Stimulated activated effector memory CD8-positive, alpha-beta T cell treated with anti-CD3 and anti-CD28 coated beads, Interleukin-12 subunit alpha, Interleukin-12 subunit beta, amount 100 ng/mL, for 72 hours (primary cell): ENCODE measurements at regions not wholly inside any gene's neighbourhood (a gene's known extent, or its start where the extent isn't known, plus 50 kb on each side); places are given as distances from the start of the nearest gene placed in this dataset.
"Not testable (repeated sequence)": the region's sequence is repeated elsewhere in the genome, so short reads cannot be mapped to it uniquely, and the experiment has no call there.

Source experiments
- ATAC-seq: fragments of 150-1000 bp; cut with Tn5 transposase; 2 replicates; pipeline ENCODE4 v1.10.0; 2021
- DNase-seq, 2 donors: peaks; one replicate each; pipeline ENCODE4 v3.0.0; 2021 to 2022; ENCODE audit warnings: low spot score in 2 of 2
- H3K27ac Mint-ChIP-seq: one replicate; pipeline ENCODE4 v1.8.0; 2022; ENCODE audit warnings: mild to moderate bottlenecking, mixed read lengths
- H3K36me3 Mint-ChIP-seq: one replicate; pipeline ENCODE4 v1.8.0; 2022; ENCODE audit warnings: mild to moderate bottlenecking, mixed read lengths
- H3K4me1 Mint-ChIP-seq: one replicate; pipeline ENCODE4 v1.8.0; 2022; ENCODE audit warnings: mixed read lengths
- H3K4me3 Mint-ChIP-seq: one replicate; pipeline ENCODE4 v1.8.0; 2022; ENCODE audit warnings: mild to moderate bottlenecking, mixed read lengths
- H3K9me3 Mint-ChIP-seq: one replicate; pipeline ENCODE4 v1.8.0; 2022; ENCODE audit warnings: mixed read lengths

DNA sequence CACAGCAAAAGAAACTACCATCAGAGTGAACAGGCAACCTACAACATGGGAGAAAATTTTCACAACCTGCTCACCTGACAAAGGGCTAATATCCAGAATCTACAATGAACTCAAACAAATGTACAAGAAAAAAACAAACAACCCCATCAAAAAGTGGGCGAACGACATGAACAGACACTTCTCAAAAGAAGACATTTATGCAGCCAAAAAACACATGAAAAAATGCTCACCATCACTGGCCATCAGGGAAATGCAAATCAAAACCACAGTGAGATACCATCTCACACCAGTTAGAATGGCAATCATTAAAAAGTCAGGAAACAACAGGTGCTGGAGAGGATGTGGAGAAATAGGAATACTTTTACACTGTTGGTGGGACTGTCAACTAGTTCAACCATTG lies 207.8 kb downstream of the USP6NL start:
- peak overlapping the region; percentile 51 for H3K4me3 Mint-ChIP-seq
- H3K9me3 Mint-ChIP-seq, DNase-seq, H3K36me3 Mint-ChIP-seq, ATAC-seq: not testable (repeated sequence)
- peaks cover 60% of the 10 kb centered on the region for H3K4me1 Mint-ChIP-seq
- peak overlapping the region; percentile 87 for H3K27ac Mint-ChIP-seq

DNA sequence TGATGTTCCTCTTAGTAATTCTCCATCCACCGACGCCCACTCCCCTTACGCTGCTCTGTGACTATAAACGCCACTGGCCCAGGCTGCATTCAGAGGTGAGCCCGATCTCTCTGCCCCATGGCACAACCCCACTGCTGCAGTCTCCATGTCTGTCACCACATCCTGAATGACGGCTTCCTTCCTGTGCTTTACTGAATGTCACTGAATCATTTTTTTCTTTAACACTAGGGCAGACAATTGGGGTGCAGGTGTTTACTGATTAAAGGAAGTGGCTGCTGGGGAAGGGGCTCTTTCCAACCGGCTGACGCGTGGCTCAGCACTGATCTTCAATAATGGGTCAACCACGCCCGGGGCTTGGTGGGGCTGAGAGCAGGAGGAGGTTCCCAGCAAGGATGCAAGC lies 208.3 kb downstream of the USP6NL start:
- H3K4me1 Mint-ChIP-seq, result peaks cover 60% of the 10 kb centered on the region
- ATAC-seq, result peak; percentile 97
- peak; percentile 17 to 61 for DNase-seq
- H3K4me3 Mint-ChIP-seq, result peak overlapping the region; percentile 51
- peaks cover 9% of the 10 kb centered on the region for H3K9me3 Mint-ChIP-seq
- H3K27ac Mint-ChIP-seq, result peak overlapping the region; percentile 87
- H3K36me3 Mint-ChIP-seq, result peaks cover 5% of the 10 kb centered on the region

DNA sequence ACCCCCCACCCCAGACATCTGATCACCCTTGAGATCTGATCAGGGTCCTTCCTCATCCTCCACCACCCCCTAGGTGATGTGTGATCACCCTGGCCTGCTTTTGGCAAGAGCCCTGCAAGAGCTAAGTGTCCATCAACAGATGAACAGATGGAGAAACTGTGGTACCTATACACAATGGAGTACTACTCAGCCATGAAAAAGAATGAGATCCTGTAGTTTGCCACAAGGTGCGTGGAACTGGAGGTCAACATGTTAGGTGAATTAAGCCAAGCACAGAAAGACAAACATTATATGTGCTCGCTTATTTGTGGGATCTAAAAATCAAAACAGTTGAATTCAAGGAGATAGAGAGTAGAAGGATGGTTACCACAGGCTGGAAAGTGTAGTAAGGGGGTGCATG lies 209.1 kb downstream of the USP6NL start:
- peak overlapping the region; percentile 87 for H3K27ac Mint-ChIP-seq
- H3K4me3 Mint-ChIP-seq, result peak overlapping the region; percentile 33

DNA sequence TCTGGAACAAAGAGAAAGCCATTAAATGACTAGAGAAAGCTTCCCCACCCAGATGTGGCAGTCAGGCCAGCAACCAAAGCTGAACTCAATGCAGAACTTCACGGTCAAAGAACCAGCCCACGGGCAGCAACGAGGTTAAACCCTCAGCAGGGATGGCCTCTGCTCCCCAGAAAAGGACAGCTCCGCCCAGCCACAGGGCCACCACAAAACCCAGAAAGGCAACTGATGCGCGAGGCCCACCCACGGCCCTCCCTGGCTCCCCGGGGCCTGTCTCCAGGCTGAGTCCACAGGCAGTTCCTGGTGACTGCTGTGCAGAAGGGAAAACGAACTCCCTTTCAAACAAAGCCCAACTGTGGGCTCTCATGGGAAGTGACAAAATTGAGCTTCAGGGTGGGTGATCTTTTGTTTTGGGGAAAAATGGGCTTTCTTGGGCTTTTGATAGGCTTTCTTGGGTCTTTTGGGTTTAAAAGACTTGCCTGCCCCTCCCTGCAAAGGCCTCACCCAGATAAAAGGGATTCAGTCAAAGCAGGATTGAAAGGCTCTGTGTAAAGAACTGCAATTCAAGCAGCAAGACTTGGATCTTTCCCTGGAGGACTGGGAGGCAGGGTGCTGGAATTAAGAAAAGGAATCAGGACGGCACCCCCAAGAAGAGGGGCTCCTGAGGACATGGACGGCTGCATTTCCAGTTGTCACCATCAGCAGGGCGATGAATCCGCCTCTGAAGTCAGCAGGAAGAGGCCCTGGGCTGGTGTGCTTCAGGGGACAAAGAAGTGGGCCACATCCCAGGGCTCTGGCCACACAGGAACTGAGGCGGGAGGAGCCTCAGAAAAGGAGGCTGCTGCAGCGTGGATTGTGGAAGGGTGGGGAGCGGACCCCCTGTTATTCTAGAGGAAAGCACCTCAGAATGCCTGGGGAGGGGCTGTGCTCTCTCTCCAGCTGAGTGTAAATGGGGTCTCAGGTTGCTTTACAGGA lies 209.9 kb downstream of the USP6NL start:
- H3K4me3 Mint-ChIP-seq, result peak overlapping the region; percentile 33
- peak overlapping the region; percentile 87 for H3K27ac Mint-ChIP-seq
- peaks cover 5% of the 10 kb centered on the region for H3K36me3 Mint-ChIP-seq
- DNase-seq (peak in 1 of 2 donors; percentile 53), ATAC-seq (peak; percentile 31)
- peaks cover 46% of the 10 kb centered on the region for H3K4me1 Mint-ChIP-seq
- peaks cover 5% of the 10 kb centered on the region for H3K9me3 Mint-ChIP-seq

More for the DNA sequence above, 209.1 kb downstream of the USP6NL start:
- no peak for DNase-seq
- Mint-ChIP-seq H3K4me1 (peaks cover 55% of the 10 kb centered on the region), H3K36me3 (peaks cover 5% of the 10 kb centered on the region), H3K9me3 (peaks cover 7% of the 10 kb centered on the region)
- ATAC-seq, result no peak

DNA sequence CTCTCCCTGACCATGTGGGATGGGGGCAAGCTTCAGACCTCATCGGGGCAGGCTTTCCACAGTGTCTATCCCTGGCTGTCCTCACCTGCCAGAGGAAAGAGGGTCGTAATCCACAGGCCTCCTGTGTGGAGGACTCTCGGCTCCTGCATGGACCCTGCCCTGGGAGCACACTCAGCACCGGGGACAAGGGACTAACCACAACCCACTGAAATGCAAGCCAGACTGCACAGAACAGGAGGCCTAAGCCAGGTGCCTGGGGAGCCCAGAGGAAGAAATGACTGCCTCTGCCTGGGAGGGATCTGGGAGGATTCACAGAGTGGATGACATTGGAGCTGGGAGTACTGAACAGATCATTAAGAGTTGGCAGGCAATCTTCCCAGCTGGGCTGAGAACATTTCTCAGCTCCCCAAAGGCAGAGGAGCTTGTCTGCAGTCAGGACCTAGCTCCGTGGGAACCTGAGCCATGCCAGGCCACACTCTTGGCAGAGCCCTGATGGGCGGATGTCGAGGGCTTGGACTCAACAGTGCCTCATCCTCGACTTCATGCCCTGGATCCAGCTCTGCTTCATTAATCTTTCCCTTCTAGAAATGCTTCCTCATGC lies 213.4 kb downstream of the USP6NL start:
- peaks cover 3% of the 10 kb centered on the region for H3K36me3 Mint-ChIP-seq
- DNase-seq, result no peak
- no peak overlapping the region for H3K4me3 Mint-ChIP-seq
- H3K4me1 Mint-ChIP-seq, result peaks cover 33% of the 10 kb centered on the region
- ATAC-seq, result no peak
- H3K9me3 Mint-ChIP-seq, result peaks cover 4% of the 10 kb centered on the region
- peak overlapping the region; percentile 1 for H3K27ac Mint-ChIP-seq

DNA sequence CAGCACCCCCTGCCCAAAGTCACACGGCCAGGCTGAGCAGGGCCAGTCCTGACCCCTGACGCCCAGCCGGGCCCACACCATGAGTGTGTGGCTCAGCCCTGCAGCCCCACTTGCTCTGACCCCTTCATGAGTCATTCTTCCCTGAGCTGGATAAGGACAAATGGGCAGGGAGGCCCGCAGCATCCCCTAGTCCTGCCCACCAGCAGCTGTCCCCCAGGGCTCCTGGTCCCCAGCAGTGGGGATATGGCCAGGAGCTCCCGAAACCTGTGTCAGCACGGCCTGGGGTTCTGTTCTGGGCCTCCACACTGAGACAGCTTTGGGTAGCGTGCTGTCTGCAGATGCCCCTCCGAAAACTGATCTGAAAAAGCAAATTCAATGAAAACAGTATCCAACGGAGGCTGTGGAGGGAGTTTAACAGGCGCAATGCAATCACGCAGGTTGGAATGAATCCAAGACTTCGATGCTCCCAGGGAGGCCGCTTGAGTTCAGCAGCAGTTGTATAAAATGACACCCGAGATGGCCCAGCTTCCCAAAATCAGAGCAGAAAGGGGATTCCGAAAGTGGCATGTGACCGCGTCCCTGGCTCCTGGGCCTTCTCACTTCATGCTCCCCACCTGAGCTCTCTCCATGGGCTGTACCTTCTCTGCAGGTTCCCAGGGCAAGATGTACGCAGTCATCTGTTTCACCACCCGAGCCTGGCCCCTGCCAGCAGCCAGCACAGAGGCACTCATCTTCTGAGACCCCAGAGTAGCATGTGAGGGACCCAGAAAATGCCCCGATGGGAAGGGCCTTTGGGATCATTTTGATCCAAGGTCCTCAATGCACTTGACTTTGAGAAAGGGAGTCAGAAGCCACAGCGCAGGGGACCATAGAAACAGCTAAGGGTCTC lies 214.1 kb downstream of the USP6NL start:
- Mint-ChIP-seq H3K27ac (no peak overlapping the region), H3K4me1 (peaks cover 25% of the 10 kb centered on the region)
- no peak for DNase-seq

DNA sequence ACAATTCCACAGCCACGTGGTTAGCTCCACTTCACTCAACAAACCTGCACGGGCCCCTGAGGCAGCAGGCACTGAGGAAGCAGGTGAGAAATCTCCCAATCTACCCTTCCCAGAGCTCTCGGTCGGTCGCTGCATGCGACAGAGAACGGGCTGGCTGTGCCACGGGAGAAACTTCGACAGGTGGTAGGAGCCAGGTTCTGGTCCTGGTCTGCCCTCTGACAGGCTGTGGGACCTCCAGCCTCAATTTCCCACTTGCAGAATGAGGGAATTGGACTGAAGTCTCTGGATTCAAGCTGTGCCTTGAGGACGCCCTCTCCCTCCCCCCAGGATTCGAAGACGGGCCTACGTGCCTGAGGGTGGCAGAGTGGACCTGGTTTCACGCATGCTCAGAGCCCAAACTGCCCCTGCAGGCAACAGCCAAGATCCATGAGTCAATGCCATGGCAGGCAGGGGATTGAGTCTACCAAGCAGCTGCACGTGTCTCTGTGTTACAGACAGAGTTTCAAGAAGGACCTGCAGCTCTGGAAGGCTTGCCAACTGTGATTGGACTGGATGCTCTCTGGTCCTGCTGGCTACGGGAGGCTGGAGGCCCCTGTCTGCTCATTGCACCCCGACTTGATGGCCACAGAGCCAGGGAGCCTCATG lies 215.0 kb downstream of the USP6NL start:
- H3K4me3 Mint-ChIP-seq, result no peak overlapping the region
- ATAC-seq (no peak), DNase-seq (no peak)
- H3K9me3 Mint-ChIP-seq, result no peaks in the 10 kb centered on the region
- H3K36me3 Mint-ChIP-seq, result no peaks in the 10 kb centered on the region
- H3K27ac Mint-ChIP-seq, result no peak overlapping the region
- H3K4me1 Mint-ChIP-seq, result peaks cover 16% of the 10 kb centered on the region

More for the DNA sequence above, 214.1 kb downstream of the USP6NL start:
- no peaks in the 10 kb centered on the region for H3K9me3 Mint-ChIP-seq
- no peaks in the 10 kb centered on the region for H3K36me3 Mint-ChIP-seq
- H3K4me3 Mint-ChIP-seq, result no peak overlapping the region
- ATAC-seq, result no peak

DNA sequence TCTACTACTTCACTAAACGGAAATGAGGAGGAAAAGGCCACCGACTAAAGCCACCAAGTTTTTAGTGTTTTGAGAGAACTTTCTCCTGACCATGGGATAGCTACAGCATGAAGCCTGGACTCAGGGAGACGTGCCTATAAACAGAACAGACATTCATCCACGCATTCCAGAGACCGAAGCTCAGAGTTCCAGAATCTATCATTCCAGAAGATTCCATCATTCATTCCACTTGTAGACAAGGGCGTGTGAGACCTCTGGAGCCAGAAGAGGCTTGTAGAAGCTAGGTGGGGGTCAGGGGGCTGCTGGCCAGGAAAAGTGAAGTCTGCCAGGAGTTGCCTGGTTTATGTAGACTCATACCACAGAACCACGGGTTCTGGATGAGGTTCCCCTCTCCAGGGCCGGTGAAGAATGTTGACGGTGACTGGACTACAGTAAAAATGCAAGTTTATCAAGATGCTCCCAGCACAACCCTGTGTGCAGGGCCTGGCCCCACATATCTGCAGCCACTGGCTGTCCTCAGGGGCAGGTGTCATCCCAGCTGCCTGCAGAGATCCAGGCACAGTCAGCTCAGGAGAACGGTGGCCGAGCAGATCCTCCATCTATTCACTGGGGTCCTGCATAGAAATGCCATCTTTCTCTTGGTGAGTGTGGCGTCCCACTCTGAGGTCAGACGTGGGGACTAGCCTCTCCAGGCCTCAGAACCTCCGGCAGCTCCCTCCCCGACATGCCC lies 215.7 kb downstream of the USP6NL start:
- DNase-seq, result no peak
- Mint-ChIP-seq H3K27ac (no peak overlapping the region), H3K9me3 (no peaks in the 10 kb centered on the region), H3K36me3 (no peaks in the 10 kb centered on the region), H3K4me3 (no peak overlapping the region), H3K4me1 (peaks cover 10% of the 10 kb centered on the region)
- no peak for ATAC-seq

DNA sequence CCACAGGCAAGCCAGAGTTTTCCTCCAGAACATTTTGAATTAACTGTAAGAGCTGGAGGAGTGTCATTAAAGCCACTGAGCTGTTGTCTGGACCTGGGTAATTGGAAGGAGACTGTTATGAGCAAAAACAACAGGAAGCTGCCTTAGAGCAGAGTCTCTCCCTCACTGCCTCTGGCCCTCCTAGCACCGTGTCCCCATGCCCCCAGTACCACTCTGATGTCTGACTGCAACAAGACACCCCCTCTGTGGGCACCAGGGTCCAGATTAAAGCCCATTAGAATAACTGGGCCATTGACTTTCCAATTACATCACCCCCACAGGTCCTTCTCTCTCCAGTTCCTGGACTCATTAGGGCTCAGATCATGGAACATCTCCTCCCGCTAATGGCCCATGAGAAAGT lies 216.3 kb downstream of the USP6NL start:
- H3K36me3 Mint-ChIP-seq, result no peaks in the 10 kb centered on the region
- peaks cover 4% of the 10 kb centered on the region for H3K4me1 Mint-ChIP-seq
- DNase-seq (no peak), ATAC-seq (no peak)
- no peak overlapping the region for H3K27ac Mint-ChIP-seq
- H3K9me3 Mint-ChIP-seq, result no peaks in the 10 kb centered on the region
- H3K4me3 Mint-ChIP-seq, result no peak overlapping the region

DNA sequence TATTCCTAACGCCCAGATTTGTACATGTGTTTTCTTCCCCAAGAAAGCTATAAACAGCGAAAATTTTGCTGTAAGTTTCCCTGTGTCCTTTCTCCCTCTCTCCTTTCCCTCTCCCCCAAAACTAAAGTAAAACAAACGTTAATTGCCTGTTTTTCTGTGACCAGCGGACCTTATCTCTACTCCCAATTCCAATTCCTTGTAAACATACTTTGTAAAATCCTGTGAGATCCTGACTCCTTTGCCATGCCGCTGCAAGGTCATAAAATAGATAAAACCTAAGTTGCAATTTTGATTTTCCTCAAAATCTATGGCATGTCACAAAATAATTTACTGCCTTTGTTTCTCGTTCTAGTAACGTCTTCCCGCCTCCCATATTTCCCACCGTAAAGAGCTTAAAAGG lies 217.6 kb downstream of the USP6NL start:
- DNase-seq (no peak), ATAC-seq (no peak)
- H3K4me3 Mint-ChIP-seq, result no peak overlapping the region
- H3K36me3 Mint-ChIP-seq, result no peaks in the 10 kb centered on the region
- H3K27ac Mint-ChIP-seq, result no peak overlapping the region
- no peaks in the 10 kb centered on the region for H3K4me1 Mint-ChIP-seq
- no peaks in the 10 kb centered on the region for H3K9me3 Mint-ChIP-seq

DNA sequence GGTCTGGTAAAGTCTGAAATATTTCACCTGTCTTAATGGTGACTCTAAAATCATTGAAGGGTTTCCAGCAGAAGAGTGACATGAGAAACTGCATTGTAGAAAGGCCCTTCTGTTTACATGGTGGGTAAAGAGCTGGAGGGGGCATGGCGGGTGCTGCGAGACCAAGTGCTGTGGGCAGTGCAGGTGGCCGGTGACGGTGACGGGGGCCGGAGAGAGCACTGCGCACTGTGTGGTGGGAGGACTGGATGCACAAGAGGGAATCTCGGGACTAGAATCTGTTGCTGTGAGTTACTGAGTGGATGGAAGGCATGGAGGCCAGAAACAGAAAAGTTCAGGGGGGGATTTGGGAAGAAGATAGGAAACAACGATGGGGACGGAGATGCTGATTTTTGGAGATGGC lies 218.7 kb downstream of the USP6NL start:
- no peaks in the 10 kb centered on the region for H3K4me1 Mint-ChIP-seq
- no peaks in the 10 kb centered on the region for H3K9me3 Mint-ChIP-seq
- H3K27ac Mint-ChIP-seq, result no peak overlapping the region
- no peak for DNase-seq
- no peaks in the 10 kb centered on the region for H3K36me3 Mint-ChIP-seq
- no peak for ATAC-seq
- no peak overlapping the region for H3K4me3 Mint-ChIP-seq

DNA sequence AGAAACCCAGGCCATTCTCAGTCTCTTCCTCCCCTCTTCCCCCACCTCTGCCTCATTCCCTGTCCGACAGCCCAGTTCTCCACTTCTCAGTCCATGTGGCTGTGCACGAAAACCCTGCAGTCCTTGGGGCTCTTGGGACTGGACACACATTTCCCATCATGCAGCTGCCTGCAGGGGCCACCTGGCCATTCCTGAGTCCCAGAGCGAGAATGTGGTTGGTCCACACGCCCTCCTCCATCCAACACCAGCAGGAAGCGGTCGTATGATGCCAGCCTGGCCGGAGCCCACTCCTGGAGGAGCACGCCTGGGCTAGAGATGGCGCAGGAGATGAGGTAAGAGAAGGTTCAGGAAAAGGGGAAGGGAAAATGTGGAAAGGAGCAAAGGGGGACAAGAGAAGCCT lies 222.5 kb downstream of the USP6NL start:
- ATAC-seq, result no peak
- no peaks in the 10 kb centered on the region for H3K4me1 Mint-ChIP-seq
- H3K36me3 Mint-ChIP-seq, result no peaks in the 10 kb centered on the region
- peak overlapping the region; percentile 35 for H3K27ac Mint-ChIP-seq
- no peak for DNase-seq
- no peak overlapping the region for H3K4me3 Mint-ChIP-seq
- H3K9me3 Mint-ChIP-seq, result no peaks in the 10 kb centered on the region

DNA sequence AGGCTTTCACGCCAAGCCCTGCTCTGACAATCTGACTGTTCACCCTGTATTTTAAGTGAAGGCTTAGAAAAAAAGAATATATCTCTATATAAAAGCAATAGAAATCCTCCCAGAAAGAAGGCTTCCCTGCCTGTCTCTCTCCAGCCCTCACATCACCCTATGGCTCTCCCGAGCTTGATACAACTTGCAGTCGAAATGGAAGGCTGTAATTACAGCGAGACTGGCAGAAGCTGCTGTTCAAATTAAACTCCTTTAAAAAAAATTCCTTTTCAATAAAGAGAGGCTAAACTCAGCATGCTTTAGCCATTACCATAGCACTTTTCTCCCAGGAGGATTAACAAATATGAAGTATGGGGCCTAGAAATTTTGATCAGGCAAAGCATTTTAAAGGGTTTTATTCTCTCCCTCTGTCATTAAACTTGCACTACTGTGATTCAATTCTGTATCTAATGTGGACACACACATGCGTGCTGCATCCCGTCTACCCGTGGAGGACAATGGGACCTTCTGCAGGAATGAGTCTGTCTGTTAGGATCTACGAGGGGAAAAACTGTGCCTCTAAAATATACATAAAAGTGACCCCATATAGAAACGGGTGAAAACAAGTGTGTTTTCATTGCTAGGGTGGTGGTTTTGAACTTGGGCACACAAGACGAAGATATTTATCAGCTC lies 223.8 kb downstream of the USP6NL start:
- no peaks in the 10 kb centered on the region for H3K9me3 Mint-ChIP-seq
- H3K27ac Mint-ChIP-seq, result peak overlapping the region; percentile 64
- H3K4me3 Mint-ChIP-seq, result no peak overlapping the region
- DNase-seq (no peak), ATAC-seq (no peak)
- no peaks in the 10 kb centered on the region for H3K4me1 Mint-ChIP-seq
- no peaks in the 10 kb centered on the region for H3K36me3 Mint-ChIP-seq

DNA sequence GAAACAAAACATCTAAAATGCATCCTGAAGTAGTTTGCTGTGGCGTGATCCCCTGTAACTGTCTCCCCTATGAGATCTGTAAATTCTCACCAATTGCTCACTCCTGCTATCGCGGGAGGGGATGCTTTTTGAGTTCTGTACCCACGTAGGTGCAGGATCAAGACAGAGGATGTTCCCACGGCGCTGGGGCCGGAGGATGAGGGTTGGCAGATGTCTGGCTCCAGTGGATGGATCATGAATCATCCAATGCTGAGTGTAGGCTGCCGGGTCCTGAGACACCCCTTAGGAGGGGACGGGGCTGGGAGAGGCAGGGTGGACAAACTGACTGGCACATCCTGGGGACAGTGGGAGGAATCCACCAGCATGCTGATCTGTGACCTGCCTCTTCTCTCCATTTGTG lies 224.4 kb downstream of the USP6NL start:
- Mint-ChIP-seq H3K9me3 (no peaks in the 10 kb centered on the region), H3K4me1 (no peaks in the 10 kb centered on the region), H3K27ac (no peak overlapping the region), H3K36me3 (no peaks in the 10 kb centered on the region), H3K4me3 (no peak overlapping the region)
- no peak for ATAC-seq
- no peak for DNase-seq
